ENCODE measurements at regions not wholly inside any gene's neighbourhood (a gene's known extent, or its start where the extent isn't known, plus 50 kb on each side); places are given as distances from the start of the nearest gene placed in this dataset.

- TF ChIP-seq CTCF (IDR thresholded peaks at IDR 0.05) (no peak), POLR2A (IDR thresholded peaks at IDR 0.05) (no peak), POLR2AphosphoS5 (IDR thresholded peaks at IDR 0.05; ENCODE audit: insufficient read depth in 1 of 2, low read depth in 1 of 2) (no peak)
These were observed 57.2 kb upstream of the PCSK2 start for GRCh38 chr20:17169585-17170136.

Measured in vagina (tissue), 2 donors.